NCI-H748 treated with DMSO at 0.1 percent for 48 hours (cell line): ENCODE measurements at regions not wholly inside any gene's neighbourhood (a gene's known extent, or its start where the extent isn't known, plus 50 kb on each side); places are given as distances from the start of the nearest gene placed in this dataset.
A peak's percentile ranks its signal among the peaks of the same experiment; 100 is the strongest.

ENCODE experiments used
- DNase-seq: peaks from one replicate; lab custom pipeline; 2025; lab: John Stamatoyannopoulos, UW

DNA sequence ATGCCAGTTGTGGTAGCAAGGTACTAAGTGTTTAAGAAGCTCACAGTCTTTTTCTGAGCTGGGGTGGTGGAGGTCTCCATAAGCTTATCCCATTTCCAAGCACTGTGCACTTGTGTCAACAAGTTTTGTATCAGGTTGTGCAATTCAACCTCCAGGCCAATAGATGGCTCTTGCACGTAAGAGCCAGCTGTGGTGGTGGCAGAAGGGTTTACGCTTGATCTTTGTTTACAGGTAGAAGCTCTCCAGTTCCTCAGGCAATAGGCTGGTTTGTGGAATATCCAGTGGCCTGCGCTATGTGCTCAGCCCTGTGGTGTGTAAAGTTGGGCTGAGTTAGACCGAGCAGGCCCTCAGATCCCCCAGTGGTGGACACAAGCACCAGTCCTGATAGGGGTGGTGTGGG lies 89.7 kb upstream of the CNTNAP5 start:
- no peak for DNase-seq

- peak; percentile 2 for DNase-seq
Measured at GRCh38 chr2:123953846-123954245, 71.2 kb upstream of the CNTNAP5 start.

GRCh38 chr2:123958011-123958410 lies 67.1 kb upstream of the CNTNAP5 start:
- DNase-seq = no peak

- no peak for DNase-seq
Measured at GRCh38 chr2:123961576-123961975, 63.5 kb upstream of the CNTNAP5 start.

- DNase-seq = no peak
Measured at GRCh38 chr2:123971564-123972318, 53.3 kb upstream of the CNTNAP5 start.
